HG03108 (cell line): ENCODE measurements at regions not wholly inside any gene's neighbourhood (a gene's known extent, or its start where the extent isn't known, plus 50 kb on each side); places are given as distances from the start of the nearest gene placed in this dataset.
A peak's percentile ranks its signal among the peaks of the same experiment; 100 is the strongest.

Experiments
- ATAC-seq: cut with Tn5 transposase; IDR thresholded peaks from one replicate; pipeline ENCODE4 v1.9.1; 2021; ENCODE audit warnings: moderate library complexity; ENCODE audit not compliant: unreplicated experiment

- no peak for ATAC-seq
Observed at GRCh38 chr10:43981232-43981631, 332.6 kb upstream of the ZNF32 start.

- no peak for ATAC-seq
Observed at GRCh38 chr10:43980715-43981114, 332.0 kb upstream of the ZNF32 start.

- no peak for ATAC-seq
Observed at GRCh38 chr10:43980313-43980712, 331.6 kb upstream of the ZNF32 start.

- no peak for ATAC-seq
Observed at GRCh38 chr10:43979551-43979950, 330.9 kb upstream of the ZNF32 start.

GRCh38 chr10:43978936-43979335 is 330.3 kb upstream of the ZNF32 start:
- no peak for ATAC-seq

- no peak for ATAC-seq
Observed at GRCh38 chr10:43978091-43978490, 329.4 kb upstream of the ZNF32 start.

GRCh38 chr10:43976292-43976691 is 327.6 kb upstream of the ZNF32 start:
- no peak for ATAC-seq

GRCh38 chr10:43973801-43974200 is 325.1 kb upstream of the ZNF32 start:
- ATAC-seq, result no peak

- ATAC-seq, result no peak
Observed at GRCh38 chr10:43972976-43973647, 324.4 kb upstream of the ZNF32 start.

- no peak for ATAC-seq
Observed at GRCh38 chr10:43971981-43972380, 323.3 kb upstream of the ZNF32 start.

GRCh38 chr10:43971306-43971705 is 322.6 kb upstream of the ZNF32 start:
- no peak for ATAC-seq

GRCh38 chr10:43970717-43971116 is 322.0 kb upstream of the ZNF32 start:
- ATAC-seq, result no peak

GRCh38 chr10:43970018-43970698 is 321.5 kb upstream of the ZNF32 start:
- no peak for ATAC-seq

GRCh38 chr10:43969506-43969905 is 320.8 kb upstream of the ZNF32 start:
- ATAC-seq, result no peak

GRCh38 chr10:43968961-43969360 is 320.3 kb upstream of the ZNF32 start:
- ATAC-seq, result no peak

GRCh38 chr10:43968076-43968475 is 319.4 kb upstream of the ZNF32 start:
- ATAC-seq, result no peak

- ATAC-seq, result no peak
Observed at GRCh38 chr10:43966571-43966965, 317.9 kb upstream of the ZNF32 start.

GRCh38 chr10:43965918-43966570 is 317.4 kb upstream of the ZNF32 start:
- ATAC-seq, result no peak

- peak; percentile 50 for ATAC-seq
Observed at GRCh38 chr10:43965033-43965917, 316.6 kb upstream of the ZNF32 start.

- no peak for ATAC-seq
Observed at GRCh38 chr10:43964486-43964885, 315.8 kb upstream of the ZNF32 start.

- no peak for ATAC-seq
Observed at GRCh38 chr10:43963793-43964425, 315.2 kb upstream of the ZNF32 start.
